ENCODE measurements at regions not wholly inside any gene's neighbourhood (a gene's known extent, or its start where the extent isn't known, plus 50 kb on each side); places are given as distances from the start of the nearest gene placed in this dataset.

- no peak for DNase-seq
These were observed 104.9 kb upstream of the MGAT5 start for GRCh38 chr2:134148843-134149472.

DNA sequence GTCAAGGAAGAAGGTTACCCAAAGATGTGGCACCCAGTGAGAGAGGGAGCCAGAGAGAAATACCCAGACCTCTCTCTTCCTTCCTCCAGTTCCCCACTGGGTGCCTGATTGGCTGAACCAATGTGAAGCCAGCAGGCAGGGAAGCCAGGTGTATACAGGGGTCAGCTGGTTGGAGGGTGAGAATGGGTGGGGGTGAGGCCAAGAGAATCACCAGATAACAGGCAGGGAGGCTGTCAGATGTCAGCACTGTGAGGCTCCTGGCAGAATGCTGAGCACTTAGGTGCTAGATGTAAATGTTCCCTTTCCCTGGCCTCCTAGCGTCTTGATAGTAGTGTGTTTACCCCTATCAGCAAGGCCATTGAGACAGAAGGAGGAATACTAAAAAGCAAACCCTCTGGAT is 104.0 kb upstream of the MGAT5 start:
- DNase-seq, result no peak

- DNase-seq, result no peak
These were observed 103.1 kb upstream of the MGAT5 start for GRCh38 chr2:134150760-134151159.

DNA sequence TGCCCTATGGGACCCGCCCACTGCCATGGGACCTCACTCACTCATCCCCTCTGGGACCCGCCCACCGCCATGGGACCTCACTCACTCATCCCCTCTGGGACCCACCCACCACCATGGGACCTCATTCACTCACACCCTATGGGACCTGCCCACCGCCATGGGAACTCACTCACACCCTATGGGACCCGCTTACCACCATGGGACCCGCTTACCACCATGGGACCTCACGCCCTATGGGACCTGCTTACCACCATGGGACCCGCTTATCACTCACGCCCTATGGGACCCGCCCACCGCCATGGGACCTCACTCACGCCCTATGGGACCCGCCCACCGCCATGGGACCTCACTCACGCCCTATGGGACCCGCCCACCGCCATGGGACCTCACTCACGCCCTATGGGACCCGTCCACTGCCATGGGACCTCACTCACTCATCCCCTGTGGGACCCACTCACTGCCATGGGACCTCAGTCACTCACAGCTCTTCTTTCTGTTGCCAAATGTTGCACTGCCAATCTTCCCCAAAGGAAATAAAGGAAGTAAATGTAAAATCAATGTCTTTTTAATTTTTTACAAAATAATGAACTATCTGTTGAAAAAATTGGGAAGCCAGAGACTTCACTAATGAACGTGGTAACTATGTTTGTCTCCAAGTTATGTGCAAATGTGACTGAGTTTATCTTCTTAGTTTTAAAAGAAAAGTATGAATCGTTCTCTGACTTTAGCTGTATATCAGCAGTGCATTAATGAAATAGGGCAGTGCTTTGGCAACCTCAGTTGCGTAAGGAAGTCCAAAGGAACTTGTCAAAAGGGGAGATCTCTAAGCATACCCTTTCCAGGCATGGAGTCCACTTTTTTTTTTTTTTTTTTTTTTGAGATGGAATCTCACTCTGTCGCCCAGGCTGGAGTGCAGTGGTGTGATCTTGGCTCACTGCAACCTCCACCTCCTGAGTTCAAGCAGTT is 101.5 kb upstream of the MGAT5 start:
- DNase-seq, result no peak

- no peak for DNase-seq
These were observed 100.5 kb upstream of the MGAT5 start for GRCh38 chr2:134153294-134153880.

- DNase-seq, result no peak
These were observed 99.6 kb upstream of the MGAT5 start for GRCh38 chr2:134154246-134154645.

DNA sequence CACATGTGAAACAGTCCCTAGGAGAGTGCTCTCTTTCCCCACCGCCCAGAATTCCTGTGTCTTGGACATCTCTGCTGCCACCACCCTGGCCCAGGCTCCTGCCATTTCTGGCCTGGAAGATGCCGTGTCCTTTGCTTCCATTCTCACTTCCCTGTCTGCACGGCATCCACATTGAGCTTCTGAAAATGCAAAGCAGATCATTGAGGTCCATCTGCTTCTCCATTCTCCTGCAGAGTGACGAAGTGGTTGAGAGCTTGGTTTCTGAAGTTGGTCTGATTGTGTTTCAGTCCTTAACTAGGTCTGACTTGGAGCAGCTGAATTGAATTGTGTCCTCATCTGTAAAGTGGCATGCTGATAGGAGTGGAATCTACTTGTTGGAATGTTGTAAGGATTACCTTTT is 98.7 kb upstream of the MGAT5 start:
- DNase-seq, result no peak

DNA sequence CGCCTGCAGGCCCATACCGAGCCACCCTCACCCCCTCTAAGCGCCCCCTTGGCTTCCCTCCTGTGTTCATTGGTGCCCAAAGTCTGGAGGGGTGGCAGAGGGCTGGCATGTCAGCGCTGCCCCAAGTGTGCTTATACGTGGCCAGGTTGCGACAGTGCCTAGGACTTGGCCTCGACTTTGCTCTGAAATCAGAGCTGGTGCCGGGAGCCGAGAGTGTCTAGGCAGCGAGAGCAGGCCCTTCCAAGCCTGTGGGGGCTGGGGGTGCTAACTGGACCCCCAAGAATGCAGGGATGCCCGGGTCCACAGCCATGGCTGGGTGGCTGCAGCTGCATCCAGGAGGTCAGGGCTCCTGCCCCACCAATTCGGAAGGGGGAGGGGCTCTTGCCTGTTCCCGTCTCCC is 95.6 kb upstream of the MGAT5 start:
- no peak for DNase-seq

- peak; percentile 56 to 61 for DNase-seq
These were observed 92.7 kb upstream of the MGAT5 start for GRCh38 chr2:134161170-134161547.

- DNase-seq, result no peak
These were observed 90.5 kb upstream of the MGAT5 start for GRCh38 chr2:134163336-134163735.

DNA sequence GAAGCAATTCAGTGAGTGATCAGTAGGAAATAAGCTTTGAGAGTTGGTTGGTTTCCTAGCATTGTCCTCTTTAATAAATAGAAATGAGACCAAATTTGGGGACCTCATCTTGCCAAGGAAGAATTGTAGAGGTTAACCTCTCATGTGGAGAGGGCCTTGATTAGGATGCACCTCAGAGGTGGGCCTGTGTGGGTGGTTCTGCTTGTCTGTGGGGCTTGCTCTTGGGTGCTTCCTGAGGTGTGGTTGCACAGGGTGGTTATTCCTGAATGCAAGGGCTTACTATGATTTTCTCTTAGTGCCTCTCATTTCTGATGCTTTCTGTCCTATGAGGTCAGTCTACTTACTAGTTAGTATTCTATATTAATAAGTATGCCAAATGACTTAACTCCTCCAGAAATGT is 89.6 kb upstream of the MGAT5 start:
- no peak for DNase-seq

GRCh38 chr2:134167015-134167414 is 86.9 kb upstream of the MGAT5 start:
- DNase-seq, result no peak

GRCh38 chr2:134169788-134170187 is 84.1 kb upstream of the MGAT5 start:
- no peak for DNase-seq

DNA sequence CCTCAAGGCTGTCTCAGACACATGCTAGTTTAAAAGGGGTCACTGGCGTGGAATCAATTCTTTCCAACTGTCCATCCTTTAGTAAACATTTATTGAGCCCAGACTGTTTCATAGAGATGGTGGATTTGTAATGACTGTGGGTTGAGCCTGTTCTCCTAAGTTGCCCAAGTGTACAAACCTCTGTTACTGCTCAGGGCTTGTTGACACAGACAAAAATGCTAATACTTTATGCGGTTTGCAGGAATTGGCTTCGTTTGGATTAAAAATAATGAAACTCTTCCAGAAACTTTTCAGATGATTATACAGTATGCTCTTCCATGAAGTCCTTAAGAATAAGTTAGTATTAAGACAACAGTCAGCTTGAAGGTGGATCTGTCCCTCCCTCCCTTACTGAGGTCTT is 83.6 kb upstream of the MGAT5 start:
- DNase-seq, result no peak

DNA sequence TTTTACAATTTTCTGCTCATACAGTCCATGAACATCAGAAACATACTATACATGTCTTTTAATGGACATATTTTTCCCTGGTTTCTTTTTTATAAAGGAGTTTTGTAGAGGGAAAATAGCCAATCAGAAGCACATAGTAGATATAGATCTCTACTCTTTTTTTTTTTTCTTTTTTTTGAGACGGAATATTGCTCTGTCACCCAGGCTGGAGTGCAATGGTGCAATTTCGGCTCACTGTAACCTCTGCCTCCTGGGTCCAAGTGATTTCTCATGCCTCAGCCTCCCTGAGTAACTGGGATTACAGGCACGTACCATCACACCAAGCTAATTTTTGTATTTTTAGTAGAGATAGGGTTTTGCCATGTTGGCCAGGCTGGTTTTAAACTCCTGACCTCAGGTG is 83.2 kb upstream of the MGAT5 start:
- no peak for DNase-seq

DNA sequence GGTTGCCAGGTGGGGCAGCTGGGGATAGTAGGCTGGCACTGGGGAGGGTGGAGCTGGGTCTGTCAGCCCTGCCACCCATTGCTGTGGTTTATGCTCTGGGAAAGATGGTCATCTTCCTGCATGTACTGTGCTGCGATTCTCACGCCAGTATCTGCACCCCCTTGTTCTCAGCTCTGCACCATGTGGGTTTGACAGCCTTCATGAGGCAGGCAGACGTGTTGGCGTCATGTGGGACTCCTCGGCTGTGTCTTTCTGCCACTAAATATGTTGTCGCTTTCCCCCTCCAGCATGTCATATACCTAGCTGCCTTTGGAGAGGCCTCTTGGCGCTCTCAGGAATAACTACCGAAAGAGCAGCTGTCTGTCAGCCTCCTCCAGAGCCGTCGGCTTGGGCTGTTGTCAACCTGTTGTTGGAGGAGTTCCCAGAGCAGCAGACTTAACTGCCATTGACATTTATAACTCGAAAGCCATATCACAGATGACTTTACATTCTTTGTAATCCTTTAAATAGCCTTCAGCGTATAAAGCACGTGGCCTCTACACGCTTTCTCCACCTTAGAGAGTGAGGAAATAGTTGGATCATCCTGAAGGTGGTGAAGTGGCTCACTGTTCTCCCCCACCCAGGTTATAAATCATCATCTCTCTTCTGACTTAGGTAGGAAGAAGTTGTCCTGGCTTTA is 80.4 kb upstream of the MGAT5 start:
- no peak for DNase-seq

GRCh38 chr2:134174711-134175110 is 79.2 kb upstream of the MGAT5 start:
- no peak for DNase-seq

GRCh38 chr2:134175834-134176233 is 78.0 kb upstream of the MGAT5 start:
- no peak for DNase-seq

DNA sequence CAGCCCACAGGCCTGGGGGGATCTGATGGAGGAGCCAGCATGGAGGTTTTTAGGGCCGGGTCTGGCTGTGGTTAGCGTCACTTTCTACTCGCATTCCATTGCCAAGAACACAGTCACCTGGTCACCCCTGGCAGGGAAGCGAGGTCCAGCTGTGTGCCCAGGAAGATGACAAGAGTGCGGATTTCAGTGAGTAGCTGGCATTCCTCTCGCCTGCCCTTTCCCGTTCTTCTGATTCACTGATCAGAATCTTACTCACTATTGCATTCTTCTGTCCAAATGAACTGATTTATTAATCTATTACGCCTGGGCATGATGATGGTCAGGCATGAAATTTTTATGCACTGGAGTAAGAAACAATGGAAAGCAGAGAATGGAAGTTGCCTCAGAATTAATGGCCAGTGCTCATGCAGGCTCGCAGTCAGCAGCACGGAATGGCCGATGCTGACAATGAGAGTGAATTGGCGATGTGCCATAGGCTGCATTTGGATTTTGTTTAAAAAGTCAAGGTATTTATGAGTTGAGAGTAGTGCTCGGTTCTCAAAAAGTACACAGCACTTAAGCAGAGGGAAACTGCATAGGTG is 76.4 kb upstream of the MGAT5 start:
- no peak for DNase-seq

DNA sequence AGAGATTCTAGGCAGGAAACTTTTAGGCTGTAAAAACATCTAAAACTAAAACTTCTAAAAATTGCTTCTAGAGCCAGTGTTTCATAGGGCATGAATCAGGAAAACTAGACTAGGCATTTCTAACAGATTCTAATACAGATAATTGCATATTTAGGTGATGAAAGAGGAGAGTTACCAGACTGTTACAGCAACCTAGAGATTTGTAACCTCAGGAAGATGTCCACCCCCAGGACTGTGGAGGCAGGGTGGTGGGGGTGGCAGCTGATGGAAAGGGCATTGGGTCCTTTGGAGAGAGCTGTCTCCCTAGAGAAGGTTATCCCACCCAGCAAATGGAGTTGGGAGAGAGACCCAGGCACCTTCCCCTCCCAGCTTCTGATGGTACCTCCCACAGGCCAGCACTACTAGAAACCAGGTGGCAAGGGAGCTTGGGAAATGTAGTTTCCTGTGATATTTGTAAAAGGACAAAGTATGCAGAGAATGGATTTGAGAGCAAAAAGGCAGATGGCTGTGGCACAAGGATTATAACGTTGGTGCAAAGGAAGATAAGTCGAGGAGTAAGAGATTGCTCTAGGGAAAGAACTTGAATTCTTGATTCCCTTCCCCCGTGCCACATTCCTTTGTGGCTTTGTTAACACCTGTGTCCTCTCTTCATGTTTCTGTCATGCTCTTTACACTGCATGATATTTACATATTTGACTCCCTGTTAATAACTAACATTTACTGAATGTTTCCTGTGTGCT is 75.6 kb upstream of the MGAT5 start:
- no peak for DNase-seq

DNA sequence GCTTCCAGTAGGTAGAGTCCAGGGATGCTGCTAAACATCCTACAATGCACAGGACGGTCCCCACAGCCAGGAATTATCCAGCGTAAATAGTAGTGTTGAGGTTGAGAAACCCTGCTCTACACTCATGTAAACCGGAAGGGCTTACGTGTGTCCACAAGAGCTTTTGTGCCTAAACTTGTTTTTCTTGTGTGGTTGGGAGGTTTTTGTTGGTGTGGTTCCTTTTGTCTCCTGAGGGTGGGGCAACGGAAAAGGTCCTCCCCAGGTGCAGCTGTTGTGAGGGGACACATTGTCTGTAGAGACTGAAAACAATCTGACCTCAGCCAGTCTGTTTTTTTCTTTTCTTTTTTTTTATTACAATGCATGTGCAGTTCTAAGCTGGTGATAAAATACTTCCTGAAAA is 72.7 kb upstream of the MGAT5 start:
- DNase-seq, result no peak

GRCh38 chr2:134183679-134184078 is 70.2 kb upstream of the MGAT5 start:
- DNase-seq, result no peak
